Keratinocyte (primary cell): ENCODE measurements at regions not wholly inside any gene's neighbourhood (a gene's known extent, or its start where the extent isn't known, plus 50 kb on each side); places are given as distances from the start of the nearest gene placed in this dataset.

Source experiments
- EZH2 ChIP-seq: IDR thresholded peaks from one replicate; pipeline ENCODE4 v1.6.1; 2012; ENCODE audit warnings: inconsistent platforms, mild to moderate bottlenecking, low read length, moderate library complexity
- TF ChIP-seq, protein P1 (sequence below), 3 experiments: IDR thresholded peaks in 1 of 3; conservative IDR thresholded peaks in 1 of 3; optimal IDR thresholded peaks in 1 of 3; 2 replicates in 2 of 3; 3 replicates in 1 of 3; pipeline versions ENCODE3 to v1.5.1; 2011; ENCODE audit warnings: low read length in 3 of 3, mild to moderate bottlenecking in 3 of 3, moderate library complexity in 2 of 3, control low read depth in 1 of 3, inconsistent platforms in 1 of 3; ENCODE audit not compliant: insufficient read depth in 2 of 3; ENCODE audit errors: extremely low read depth in 1 of 3

DNA sequence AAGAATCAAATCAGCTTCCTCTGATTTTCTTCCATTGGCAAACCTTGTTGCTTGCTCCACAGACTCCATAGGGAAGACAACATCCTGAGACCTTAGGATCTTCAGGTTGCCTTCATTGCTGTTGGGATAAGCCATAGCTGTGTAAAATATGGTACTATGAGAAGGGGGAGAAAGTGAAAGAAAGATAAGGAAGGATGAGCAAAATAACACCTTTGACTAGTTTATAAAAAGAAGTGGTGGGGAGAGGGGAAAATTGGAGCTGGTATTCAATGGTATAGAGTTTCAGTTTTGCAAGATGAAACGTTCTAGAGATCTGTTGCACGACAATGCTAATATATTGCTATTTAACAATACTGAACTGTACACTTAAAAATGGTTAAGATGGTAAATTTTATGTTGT lies 180.4 kb upstream of the PHYHIPL start:
- TF ChIP-seq, protein P1, sequence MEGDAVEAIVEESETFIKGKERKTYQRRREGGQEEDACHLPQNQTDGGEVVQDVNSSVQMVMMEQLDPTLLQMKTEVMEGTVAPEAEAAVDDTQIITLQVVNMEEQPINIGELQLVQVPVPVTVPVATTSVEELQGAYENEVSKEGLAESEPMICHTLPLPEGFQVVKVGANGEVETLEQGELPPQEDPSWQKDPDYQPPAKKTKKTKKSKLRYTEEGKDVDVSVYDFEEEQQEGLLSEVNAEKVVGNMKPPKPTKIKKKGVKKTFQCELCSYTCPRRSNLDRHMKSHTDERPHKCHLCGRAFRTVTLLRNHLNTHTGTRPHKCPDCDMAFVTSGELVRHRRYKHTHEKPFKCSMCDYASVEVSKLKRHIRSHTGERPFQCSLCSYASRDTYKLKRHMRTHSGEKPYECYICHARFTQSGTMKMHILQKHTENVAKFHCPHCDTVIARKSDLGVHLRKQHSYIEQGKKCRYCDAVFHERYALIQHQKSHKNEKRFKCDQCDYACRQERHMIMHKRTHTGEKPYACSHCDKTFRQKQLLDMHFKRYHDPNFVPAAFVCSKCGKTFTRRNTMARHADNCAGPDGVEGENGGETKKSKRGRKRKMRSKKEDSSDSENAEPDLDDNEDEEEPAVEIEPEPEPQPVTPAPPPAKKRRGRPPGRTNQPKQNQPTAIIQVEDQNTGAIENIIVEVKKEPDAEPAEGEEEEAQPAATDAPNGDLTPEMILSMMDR (optimal IDR thresholded peaks at IDR 0.05 in 1 of 3, IDR thresholded peaks at IDR 0.05 in 1 of 3, conservative IDR thresholded peaks at IDR 0.05 in 1 of 3; ENCODE audit: extremely low read depth in 1 of 3, insufficient read depth in 2 of 3, low read length in 3 of 3), result no peak
- TF ChIP-seq EZH2, result no peak
